Endothelial cell of umbilical vein (primary cell): ENCODE measurements at regions not wholly inside any gene's neighbourhood (a gene's known extent, or its start where the extent isn't known, plus 50 kb on each side); places are given as distances from the start of the nearest gene placed in this dataset.

Experiments
- BruUV-seq: library from RNA; stranded (reverse); fragments of 400-500 nt; replicated peaks from 2 replicates; lab custom pipeline; 2021; lab: Mats Ljungman, UMichigan
- CTCF ChIA-PET: fragments of 300-600, 350-600 bp; sonication (Branson Sonifier 250); formaldehyde crosslinking; loops from one replicate; lab custom pipeline; 2021; ENCODE audit warnings: antibody characterized with exemption, inconsistent platforms; lab: Charles Lee
- POLR2A ChIA-PET: fragments of 300-600, 350-600 bp; sonication (Branson Sonifier 250); formaldehyde crosslinking; loops from one replicate; lab custom pipeline; 2021; ENCODE audit warnings: antibody characterized with exemption, inconsistent platforms; lab: Charles Lee
- DNase-seq: peaks from one replicate; pipeline ENCODE4 v3.0.0-alpha.2; 2011; ENCODE audit warnings: low read depth, low spot score
- FAIRE-seq: peaks from 2 replicates; lab custom pipeline; 2011; peaks lifted over from hg19 to GRCh38; lab: Jason Lieb, UNC
- H2AFZ ChIP-seq: 2 replicates; pipeline ENCODE4 v1.6.0; 2012; ENCODE audit warnings: low read depth, low read length, control low read depth, inconsistent platforms
- H3K27ac ChIP-seq: 2 replicates; pipeline ENCODE4 v1.5.1; 2011; ENCODE audit warnings: low read depth, mild to moderate bottlenecking, control low read depth, low read length, moderate library complexity; ENCODE audit not compliant: insufficient read depth
- H3K27me3 ChIP-seq, 2 experiments: 2 replicates each; pipeline versions ENCODE4 v1.6.0 to v1.6.1; 2011; ENCODE audit warnings: low read length in 2 of 2, mixed read lengths in 1 of 2; ENCODE audit not compliant: control insufficient read depth in 2 of 2, insufficient read depth in 2 of 2
- H3K36me3 ChIP-seq, 2 experiments: 2 replicates in 1 of 2; 3 replicates in 1 of 2; pipeline ENCODE4 v1.5.1; 2011; ENCODE audit warnings: low read length in 2 of 2, mild to moderate bottlenecking in 1 of 2, moderate library complexity in 1 of 2; ENCODE audit not compliant: control insufficient read depth in 2 of 2, insufficient read depth in 2 of 2; ENCODE audit errors: extremely low read depth in 1 of 2
- H3K4me1 ChIP-seq: 3 replicates; pipeline ENCODE4 v1.5.1; 2011; ENCODE audit warnings: mild to moderate bottlenecking, low read length; ENCODE audit not compliant: control insufficient read depth, insufficient read depth; ENCODE audit errors: extremely low read depth
- H3K4me2 ChIP-seq: 2 replicates; pipeline ENCODE4 v1.6.1; 2011; ENCODE audit warnings: low read length, control low read depth, mixed read lengths; ENCODE audit not compliant: insufficient read depth
- H3K4me3 ChIP-seq, 3 experiments: fragments of 200-600 bp in 1 of 3; sonication (generic), shearing (Covaris generic) in 1 of 3; replicated peaks in 1 of 3; 2 replicates each; pipeline ENCODE4 v1.5.1; 2011 to 2016; ENCODE audit warnings: control low read depth in 3 of 3, low read length in 3 of 3, mild to moderate bottlenecking in 2 of 3, inconsistent platforms in 1 of 3, low read depth in 1 of 3, moderate library complexity in 1 of 3; ENCODE audit not compliant: insufficient read depth in 1 of 3
- H3K79me2 ChIP-seq: 2 replicates; pipeline ENCODE4 v1.6.0; 2012; ENCODE audit warnings: low read length, inconsistent platforms; ENCODE audit not compliant: control insufficient read depth, insufficient read depth
- H3K9ac ChIP-seq: replicated peaks from 2 replicates; pipeline ENCODE3; 2011; ENCODE audit warnings: low read length, control low read depth; ENCODE audit not compliant: insufficient read depth; ENCODE audit errors: extremely low read depth
- H3K9me1 ChIP-seq: replicated peaks from 3 replicates; pipeline ENCODE4 v1.6.0; 2011; ENCODE audit warnings: mild to moderate bottlenecking, low read length; ENCODE audit not compliant: control insufficient read depth, insufficient read depth; ENCODE audit errors: extremely low read depth
- H3K9me3 ChIP-seq: replicated peaks from 2 replicates; pipeline ENCODE4 v1.5.1; 2012; ENCODE audit warnings: low read length, inconsistent platforms; ENCODE audit not compliant: control insufficient read depth, insufficient read depth
- H4K20me1 ChIP-seq: replicated peaks from 2 replicates; pipeline ENCODE3; 2011; ENCODE audit warnings: mild to moderate bottlenecking, low read length; ENCODE audit not compliant: control insufficient read depth, insufficient read depth; ENCODE audit errors: extremely low read depth
- EZH2 ChIP-seq: IDR thresholded peaks from 2 replicates; pipeline ENCODE4 v1.6.1; 2012; ENCODE audit warnings: borderline replicate concordance, low read depth, mild to moderate bottlenecking, moderate library complexity, low read length, inconsistent platforms; ENCODE audit not compliant: severe bottlenecking
- FOS ChIP-seq: IDR thresholded peaks from 2 replicates; pipeline ENCODE4 v1.6.1; 2011; ENCODE audit warnings: mild to moderate bottlenecking, low read length, moderate library complexity, borderline replicate concordance; ENCODE audit not compliant: insufficient read depth
- GATA2 ChIP-seq: IDR thresholded peaks from 2 replicates; pipeline ENCODE4 v1.7.0; 2011; ENCODE audit warnings: low read depth, mild to moderate bottlenecking, moderate library complexity, mixed read lengths, low read length; ENCODE audit not compliant: insufficient read length, insufficient read depth
- JUN ChIP-seq: IDR thresholded peaks from 2 replicates; pipeline ENCODE4 v1.6.1; 2011; ENCODE audit warnings: borderline replicate concordance, low read depth; ENCODE audit not compliant: insufficient read length, insufficient read depth
- MYC ChIP-seq: IDR thresholded peaks from one replicate; pipeline ENCODE4 v1.6.1; 2011; ENCODE audit warnings: mild to moderate bottlenecking, low read depth, low read length
- POLR2A ChIP-seq: IDR thresholded peaks from 2 replicates; pipeline ENCODE4 v1.6.1; 2012; ENCODE audit warnings: low read depth, mild to moderate bottlenecking, control low read depth, low read length
- POLR2AphosphoS5 ChIP-seq: IDR thresholded peaks from 2 replicates; pipeline ENCODE4 v1.6.1; 2012; ENCODE audit warnings: low read depth, mild to moderate bottlenecking, control low read depth, low read length, moderate library complexity; ENCODE audit not compliant: insufficient read depth
- dilution Hi-C: fragments of 300-500 bp; cut with MboI; formaldehyde crosslinking; loops from one replicate; pipeline ENCODE4 v1.15.0; 2019; ENCODE audit warnings: low sequenced_read_pairs; ENCODE audit not compliant: extremely low pct_ligation_motif_present
- intact Hi-C: fragments of 100-400 bp; cut with micrococcal nuclease; formaldehyde crosslinking; loops from one replicate; pipeline ENCODE4 v1.10.0; 2022
- TF ChIP-seq, protein P1 (sequence below): IDR thresholded peaks from 2 replicates; pipeline ENCODE4 v1.6.1; 2011; ENCODE audit not compliant: insufficient read depth, insufficient read length
- TF ChIP-seq, protein P2 (sequence below), 2 donors: IDR thresholded peaks; 1 replicate in 1 of 2; 2 replicates in 1 of 2; pipeline ENCODE4 v1.5.1; 2011; ENCODE audit warnings: low read length in 2 of 2, mild to moderate bottlenecking in 2 of 2, moderate library complexity in 2 of 2, control low read depth in 1 of 2, inconsistent platforms in 1 of 2, low read depth in 1 of 2; ENCODE audit not compliant: insufficient read depth in 1 of 2; ENCODE audit errors: extremely low read depth in 1 of 2

DNA sequence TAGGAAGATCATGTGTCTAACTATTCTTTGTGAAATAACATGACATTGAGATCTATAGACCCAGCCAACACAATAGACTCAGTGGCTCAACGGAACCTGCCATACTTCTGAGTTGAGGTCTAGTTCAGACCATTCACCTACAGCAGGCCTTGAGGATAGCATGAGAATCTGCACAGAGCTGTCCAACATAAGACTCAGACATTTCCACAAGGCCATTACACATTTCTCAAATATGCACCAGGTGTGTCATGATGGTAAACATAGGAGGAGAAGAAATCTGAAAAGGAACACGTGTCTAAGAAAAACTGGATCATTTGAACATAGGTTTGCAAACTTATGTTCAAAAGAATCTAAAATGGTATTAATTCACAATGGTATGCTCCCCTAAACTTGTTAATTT, 421.4 kb downstream of the SLITRK6 start:
- intact Hi-C loops: no loop called here
- Histone ChIP-seq H3K27me3 (no peaks in the 10 kb centered on the region), H3K4me1 (no peaks in the 10 kb centered on the region), H3K9me3 (no peaks in the 10 kb centered on the region), H3K9ac (no peak overlapping the region), H4K20me1 (no peaks in the 10 kb centered on the region), H3K4me2 (no peak overlapping the region), H3K79me2 (no peaks in the 10 kb centered on the region), H3K4me3 (no peak overlapping the region), H2AFZ (no peak overlapping the region), H3K36me3 (no peaks in the 10 kb centered on the region), H3K9me1 (no peaks in the 10 kb centered on the region), H3K27ac (no peak overlapping the region)
- TF ChIP-seq, protein P1, sequence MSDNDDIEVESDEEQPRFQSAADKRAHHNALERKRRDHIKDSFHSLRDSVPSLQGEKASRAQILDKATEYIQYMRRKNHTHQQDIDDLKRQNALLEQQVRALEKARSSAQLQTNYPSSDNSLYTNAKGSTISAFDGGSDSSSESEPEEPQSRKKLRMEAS: no peak
- TF ChIP-seq FOS: no peak
- TF ChIP-seq JUN: no peak
- TF ChIP-seq MYC: no peak
- no peak for TF ChIP-seq GATA2
- TF ChIP-seq EZH2: no peak
- no peak for TF ChIP-seq POLR2AphosphoS5
- no peak for TF ChIP-seq POLR2A
- TF ChIP-seq, protein P2, sequence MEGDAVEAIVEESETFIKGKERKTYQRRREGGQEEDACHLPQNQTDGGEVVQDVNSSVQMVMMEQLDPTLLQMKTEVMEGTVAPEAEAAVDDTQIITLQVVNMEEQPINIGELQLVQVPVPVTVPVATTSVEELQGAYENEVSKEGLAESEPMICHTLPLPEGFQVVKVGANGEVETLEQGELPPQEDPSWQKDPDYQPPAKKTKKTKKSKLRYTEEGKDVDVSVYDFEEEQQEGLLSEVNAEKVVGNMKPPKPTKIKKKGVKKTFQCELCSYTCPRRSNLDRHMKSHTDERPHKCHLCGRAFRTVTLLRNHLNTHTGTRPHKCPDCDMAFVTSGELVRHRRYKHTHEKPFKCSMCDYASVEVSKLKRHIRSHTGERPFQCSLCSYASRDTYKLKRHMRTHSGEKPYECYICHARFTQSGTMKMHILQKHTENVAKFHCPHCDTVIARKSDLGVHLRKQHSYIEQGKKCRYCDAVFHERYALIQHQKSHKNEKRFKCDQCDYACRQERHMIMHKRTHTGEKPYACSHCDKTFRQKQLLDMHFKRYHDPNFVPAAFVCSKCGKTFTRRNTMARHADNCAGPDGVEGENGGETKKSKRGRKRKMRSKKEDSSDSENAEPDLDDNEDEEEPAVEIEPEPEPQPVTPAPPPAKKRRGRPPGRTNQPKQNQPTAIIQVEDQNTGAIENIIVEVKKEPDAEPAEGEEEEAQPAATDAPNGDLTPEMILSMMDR (IDR thresholded peaks at IDR 0.05; ENCODE audit: extremely low read depth in 1 of 2, insufficient read depth in 1 of 2, low read depth in 1 of 2, low read length in 2 of 2): no peak
- no TSS peak for BruUV-seq
- dilution Hi-C loops: no loop called here
- ChIA-PET POLR2A (no interaction called here), CTCF (no interaction called here)
- FAIRE-seq (no peak), DNase-seq (no peak)
